Gastrocnemius medialis (tissue), 4 donors: ENCODE measurements at regions not wholly inside any gene's neighbourhood (a gene's known extent, or its start where the extent isn't known, plus 50 kb on each side); places are given as distances from the start of the nearest gene placed in this dataset.

Experiments
- ATAC-seq, 2 donors: fragments of 150-250 bp; one replicate each; pipeline ENCODE4 v1.9.1; 2016
- DNase-seq, 2 donors: peaks; one replicate each; pipeline ENCODE4 v3.0.0-alpha.2; 2019
- H3K27ac ChIP-seq, 4 donors: fragments of 200-600 bp; sonication (generic); 1 replicate in 1 of 4; 2 replicates in 3 of 4; pipeline ENCODE4 v1.5.1; 2016 to 2018; ENCODE audit warnings: mild to moderate bottlenecking in 2 of 4, moderate library complexity in 1 of 4
- H3K27me3 ChIP-seq, 3 donors: fragments of 200-600 bp; sonication (generic) in 2 of 3; 1 replicate in 1 of 3; 2 replicates in 2 of 3; pipeline versions ENCODE4 v1.5.1 to v1.6.0; 2016 to 2019; ENCODE audit warnings: mild to moderate bottlenecking in 1 of 3, moderate library complexity in 1 of 3
- H3K36me3 ChIP-seq, 2 donors: fragments of 200-600 bp; sonication (generic) in 1 of 2; one replicate each; pipeline ENCODE4 v1.5.1; 2017 to 2018
- H3K4me1 ChIP-seq, 2 donors: fragments of 200-600 bp; sonication (generic) in 1 of 2; one replicate each; pipeline ENCODE4 v1.5.1; 2016 to 2017; ENCODE audit warnings: mild to moderate bottlenecking in 2 of 2
- H3K4me3 ChIP-seq, 4 donors: fragments of 200-600 bp; sonication (generic) in 3 of 4; 1 replicate in 1 of 4; 2 replicates in 3 of 4; pipeline ENCODE4 v1.5.1; 2016 to 2019; ENCODE audit warnings: mild to moderate bottlenecking in 2 of 4
- H3K9me3 ChIP-seq, 3 donors: fragments of 200-600 bp; sonication (generic) in 2 of 3; 1 replicate in 1 of 3; 2 replicates in 2 of 3; pipeline ENCODE4 v1.5.1; 2016 to 2019
- CTCF ChIP-seq, 5 experiments: fragments of 450-650 bp in 3 of 5; fragments of 200-600 bp in 2 of 5; sonication (generic) in 2 of 5; IDR thresholded peaks in 4 of 5; conservative IDR thresholded peaks in 1 of 5; 1 replicate in 4 of 5; 2 replicates in 1 of 5; pipeline ENCODE4 v1.5.1; 2016 to 2019; ENCODE audit warnings: antibody characterized with exemption in 5 of 5, mild to moderate bottlenecking in 3 of 5, moderate library complexity in 3 of 5
- POLR2A ChIP-seq, 2 donors: fragments of 450-650 bp; IDR thresholded peaks; one replicate each; pipeline ENCODE4 v1.6.1; 2017; ENCODE audit warnings: antibody characterized with exemption in 2 of 2, mild to moderate bottlenecking in 2 of 2, moderate library complexity in 2 of 2
- in situ Hi-C, 4 donors: fragments of 200-750 bp; cut with MboI; loops; one replicate each; pipeline versions ENCODE4 v1.15.0 to v1.8.0; 2017; ENCODE audit warnings: low sequenced_read_pairs in 4 of 4
- intact Hi-C: fragments of 100-400 bp; cut with DNase I; formaldehyde crosslinking; loops from one replicate; pipeline ENCODE4 v1.15.1; 2023; ENCODE audit warnings: low total_unique reads

- intact Hi-C loops, result no loop called here
- TF ChIP-seq POLR2A (IDR thresholded peaks at IDR 0.05) (no peak), CTCF (IDR thresholded peaks at IDR 0.05 in 4 of 5, conservative IDR thresholded peaks at IDR 0.05 in 1 of 5) (no peak)
- Histone ChIP-seq H3K36me3 (no peaks in the 10 kb centered on the region), H3K9me3 (no peaks in the 10 kb centered on the region), H3K27ac (no peak overlapping the region), H3K4me1 (no peaks in the 10 kb centered on the region), H3K4me3 (no peak overlapping the region), H3K27me3 (no peaks in the 10 kb centered on the region)
- DNase-seq (no peak), ATAC-seq (no peak)
- in situ Hi-C loops, result no loop called here
Observed at GRCh38 chr14:97945631-97946030, 1148.4 kb downstream of the VRK1 start.

GRCh38 chr14:97946240-97946639 is 1149.1 kb downstream of the VRK1 start:
- ATAC-seq (no peak), DNase-seq (no peak)
- Histone ChIP-seq H3K9me3 (no peaks in the 10 kb centered on the region), H3K27me3 (no peaks in the 10 kb centered on the region), H3K4me3 (no peak overlapping the region), H3K27ac (no peak overlapping the region), H3K36me3 (no peaks in the 10 kb centered on the region), H3K4me1 (no peaks in the 10 kb centered on the region)
- in situ Hi-C loops (no loop called here), intact Hi-C loops (no loop called here)
- TF ChIP-seq CTCF (IDR thresholded peaks at IDR 0.05 in 4 of 5, conservative IDR thresholded peaks at IDR 0.05 in 1 of 5), result no peak
- TF ChIP-seq POLR2A (IDR thresholded peaks at IDR 0.05), result no peak

- no peaks in the 10 kb centered on the region for H3K36me3 ChIP-seq
- no peak overlapping the region for H3K27ac ChIP-seq
- TF ChIP-seq CTCF (IDR thresholded peaks at IDR 0.05 in 4 of 5, conservative IDR thresholded peaks at IDR 0.05 in 1 of 5) (no peak), POLR2A (IDR thresholded peaks at IDR 0.05) (no peak)
- no peaks in the 10 kb centered on the region for H3K4me1 ChIP-seq
- in situ Hi-C loops (no loop called here), intact Hi-C loops (no loop called here)
- no peak for ATAC-seq
- H3K27me3 ChIP-seq, result no peaks in the 10 kb centered on the region
- no peak for DNase-seq
- no peak overlapping the region for H3K4me3 ChIP-seq
- no peaks in the 10 kb centered on the region for H3K9me3 ChIP-seq
Observed at GRCh38 chr14:97946641-97947040, 1149.5 kb downstream of the VRK1 start.

GRCh38 chr14:97948841-97949240 is 1151.7 kb downstream of the VRK1 start:
- in situ Hi-C loops, result no loop called here
- intact Hi-C loops, result no loop called here
- H3K27ac ChIP-seq, result no peak overlapping the region
- H3K9me3 ChIP-seq, result no peaks in the 10 kb centered on the region
- no peaks in the 10 kb centered on the region for H3K27me3 ChIP-seq
- H3K4me1 ChIP-seq, result no peaks in the 10 kb centered on the region
- ATAC-seq, result no peak
- no peak overlapping the region for H3K4me3 ChIP-seq
- TF ChIP-seq CTCF (IDR thresholded peaks at IDR 0.05 in 4 of 5, conservative IDR thresholded peaks at IDR 0.05 in 1 of 5) (no peak), POLR2A (IDR thresholded peaks at IDR 0.05) (no peak)
- H3K36me3 ChIP-seq, result no peaks in the 10 kb centered on the region
- DNase-seq, result no peak

GRCh38 chr14:97956581-97957340 is 1159.6 kb downstream of the VRK1 start:
- DNase-seq (no peak), ATAC-seq (no peak)
- Histone ChIP-seq H3K36me3 (no peaks in the 10 kb centered on the region), H3K27me3 (no peaks in the 10 kb centered on the region), H3K4me1 (no peaks in the 10 kb centered on the region), H3K4me3 (no peak overlapping the region), H3K9me3 (no peaks in the 10 kb centered on the region), H3K27ac (no peak overlapping the region)
- intact Hi-C loops (no loop called here), in situ Hi-C loops (no loop called here)
- TF ChIP-seq CTCF (IDR thresholded peaks at IDR 0.05 in 4 of 5, conservative IDR thresholded peaks at IDR 0.05 in 1 of 5) (no peak), POLR2A (IDR thresholded peaks at IDR 0.05) (no peak)
